ENCODE measurements at regions not wholly inside any gene's neighbourhood (a gene's known extent, or its start where the extent isn't known, plus 50 kb on each side); places are given as distances from the start of the nearest gene placed in this dataset.

- no peak for TF ChIP-seq RAD21 (conservative IDR thresholded peaks at IDR 0.05 in 1 of 2, IDR thresholded peaks at IDR 0.05 in 1 of 2)
- no peak for TF ChIP-seq RCOR1 (IDR thresholded peaks at IDR 0.05; ENCODE audit: low read depth, low read length)
- TF ChIP-seq, protein P1, sequence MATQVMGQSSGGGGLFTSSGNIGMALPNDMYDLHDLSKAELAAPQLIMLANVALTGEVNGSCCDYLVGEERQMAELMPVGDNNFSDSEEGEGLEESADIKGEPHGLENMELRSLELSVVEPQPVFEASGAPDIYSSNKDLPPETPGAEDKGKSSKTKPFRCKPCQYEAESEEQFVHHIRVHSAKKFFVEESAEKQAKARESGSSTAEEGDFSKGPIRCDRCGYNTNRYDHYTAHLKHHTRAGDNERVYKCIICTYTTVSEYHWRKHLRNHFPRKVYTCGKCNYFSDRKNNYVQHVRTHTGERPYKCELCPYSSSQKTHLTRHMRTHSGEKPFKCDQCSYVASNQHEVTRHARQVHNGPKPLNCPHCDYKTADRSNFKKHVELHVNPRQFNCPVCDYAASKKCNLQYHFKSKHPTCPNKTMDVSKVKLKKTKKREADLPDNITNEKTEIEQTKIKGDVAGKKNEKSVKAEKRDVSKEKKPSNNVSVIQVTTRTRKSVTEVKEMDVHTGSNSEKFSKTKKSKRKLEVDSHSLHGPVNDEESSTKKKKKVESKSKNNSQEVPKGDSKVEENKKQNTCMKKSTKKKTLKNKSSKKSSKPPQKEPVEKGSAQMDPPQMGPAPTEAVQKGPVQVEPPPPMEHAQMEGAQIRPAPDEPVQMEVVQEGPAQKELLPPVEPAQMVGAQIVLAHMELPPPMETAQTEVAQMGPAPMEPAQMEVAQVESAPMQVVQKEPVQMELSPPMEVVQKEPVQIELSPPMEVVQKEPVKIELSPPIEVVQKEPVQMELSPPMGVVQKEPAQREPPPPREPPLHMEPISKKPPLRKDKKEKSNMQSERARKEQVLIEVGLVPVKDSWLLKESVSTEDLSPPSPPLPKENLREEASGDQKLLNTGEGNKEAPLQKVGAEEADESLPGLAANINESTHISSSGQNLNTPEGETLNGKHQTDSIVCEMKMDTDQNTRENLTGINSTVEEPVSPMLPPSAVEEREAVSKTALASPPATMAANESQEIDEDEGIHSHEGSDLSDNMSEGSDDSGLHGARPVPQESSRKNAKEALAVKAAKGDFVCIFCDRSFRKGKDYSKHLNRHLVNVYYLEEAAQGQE (IDR thresholded peaks at IDR 0.05) = no peak
- no peak for TF ChIP-seq CTCF (IDR thresholded peaks at IDR 0.05)
- no peak for TF ChIP-seq ELK1 (IDR thresholded peaks at IDR 0.05; ENCODE audit: low read depth, low read length)
- no peak for TF ChIP-seq MAFK (IDR thresholded peaks at IDR 0.05; ENCODE audit: partially characterized antibody)
- TF ChIP-seq POLR2A (IDR thresholded peaks at IDR 0.05; ENCODE audit: low read length) = no peak
- no peak for TF ChIP-seq BCL3 (IDR thresholded peaks at IDR 0.05)
- TF ChIP-seq, protein P2, sequence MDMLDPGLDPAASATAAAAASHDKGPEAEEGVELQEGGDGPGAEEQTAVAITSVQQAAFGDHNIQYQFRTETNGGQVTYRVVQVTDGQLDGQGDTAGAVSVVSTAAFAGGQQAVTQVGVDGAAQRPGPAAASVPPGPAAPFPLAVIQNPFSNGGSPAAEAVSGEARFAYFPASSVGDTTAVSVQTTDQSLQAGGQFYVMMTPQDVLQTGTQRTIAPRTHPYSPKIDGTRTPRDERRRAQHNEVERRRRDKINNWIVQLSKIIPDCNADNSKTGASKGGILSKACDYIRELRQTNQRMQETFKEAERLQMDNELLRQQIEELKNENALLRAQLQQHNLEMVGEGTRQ (IDR thresholded peaks at IDR 0.05) = no peak
- TF ChIP-seq GATA3 (IDR thresholded peaks at IDR 0.05; ENCODE audit: borderline replicate concordance) = no peak
- TF ChIP-seq NPAS2 (CRISPR knock-in tag; IDR thresholded peaks at IDR 0.05; ENCODE audit: borderline replicate concordance) = no peak
- TF ChIP-seq, protein P3, sequence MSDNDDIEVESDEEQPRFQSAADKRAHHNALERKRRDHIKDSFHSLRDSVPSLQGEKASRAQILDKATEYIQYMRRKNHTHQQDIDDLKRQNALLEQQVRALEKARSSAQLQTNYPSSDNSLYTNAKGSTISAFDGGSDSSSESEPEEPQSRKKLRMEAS (IDR thresholded peaks at IDR 0.05) = no peak
- no peak for TF ChIP-seq BHLHE40 (IDR thresholded peaks at IDR 0.05; ENCODE audit: low read depth, low read length)
These were observed 328.9 kb downstream of the GPD2 start for GRCh38 chr2:156765043-156765442.

Data from A549 (cell line).